Skeletal muscle tissue (tissue), 3 donors: ENCODE measurements at regions not wholly inside any gene's neighbourhood (a gene's known extent, or its start where the extent isn't known, plus 50 kb on each side); places are given as distances from the start of the nearest gene placed in this dataset.
"Not testable (repeated sequence)": the region's sequence is repeated elsewhere in the genome, so short reads cannot be mapped to it uniquely, and the experiment has no call there.

Experiments
- H3K27ac ChIP-seq: one replicate; pipeline ENCODE4 v1.7.0; 2013; ENCODE audit warnings: mild to moderate bottlenecking, low read depth, low read length, inconsistent platforms
- H3K27me3 ChIP-seq, 3 donors: one replicate each; pipeline ENCODE4 v1.7.0; 2013; ENCODE audit warnings: low read length in 3 of 3; ENCODE audit not compliant: control insufficient read depth in 3 of 3, insufficient read depth in 3 of 3
- H3K36me3 ChIP-seq, 3 donors: one replicate each; pipeline ENCODE4 v1.7.0; 2013; ENCODE audit warnings: low read length in 3 of 3; ENCODE audit not compliant: control insufficient read depth in 3 of 3, insufficient read depth in 3 of 3
- H3K4me1 ChIP-seq, 3 donors: one replicate each; pipeline ENCODE4 v1.7.0; 2013; ENCODE audit warnings: low read length in 3 of 3, mild to moderate bottlenecking in 3 of 3; ENCODE audit not compliant: control insufficient read depth in 3 of 3, insufficient read depth in 3 of 3
- H3K4me3 ChIP-seq, 3 donors: one replicate each; pipeline ENCODE4 v1.7.0; 2013; ENCODE audit warnings: low read length in 3 of 3
- H3K9ac ChIP-seq, 3 donors: one replicate each; pipeline ENCODE4 v1.7.0; 2013; ENCODE audit warnings: low read length in 3 of 3, mild to moderate bottlenecking in 3 of 3, moderate library complexity in 2 of 3, low read depth in 1 of 3
- H3K9me3 ChIP-seq, 3 donors: one replicate each; pipeline ENCODE4 v1.7.0; 2013; ENCODE audit warnings: low read length in 3 of 3; ENCODE audit not compliant: control insufficient read depth in 3 of 3
- donor health status: Osteomylitis.

DNA sequence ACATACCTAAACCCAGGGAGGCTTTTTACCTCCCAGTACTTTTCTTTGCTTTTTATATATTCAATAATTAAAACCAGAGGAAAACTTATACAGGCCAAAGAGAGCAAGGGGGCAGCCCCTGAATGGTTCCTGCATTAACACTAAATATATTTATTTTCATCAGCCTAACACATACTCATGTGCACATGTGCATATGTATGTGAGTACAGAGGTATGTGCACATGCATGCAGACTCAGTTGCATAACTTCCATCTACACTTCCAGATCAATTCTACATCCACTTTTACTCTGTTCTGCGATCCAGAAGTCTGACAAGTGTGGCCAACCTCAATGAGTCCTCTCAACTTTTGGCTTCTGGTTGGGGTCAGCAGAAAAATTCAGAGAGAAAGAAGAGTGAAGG is 794.2 kb downstream of the DHX35 start:
- no peak overlapping the region for H3K27ac ChIP-seq

DNA sequence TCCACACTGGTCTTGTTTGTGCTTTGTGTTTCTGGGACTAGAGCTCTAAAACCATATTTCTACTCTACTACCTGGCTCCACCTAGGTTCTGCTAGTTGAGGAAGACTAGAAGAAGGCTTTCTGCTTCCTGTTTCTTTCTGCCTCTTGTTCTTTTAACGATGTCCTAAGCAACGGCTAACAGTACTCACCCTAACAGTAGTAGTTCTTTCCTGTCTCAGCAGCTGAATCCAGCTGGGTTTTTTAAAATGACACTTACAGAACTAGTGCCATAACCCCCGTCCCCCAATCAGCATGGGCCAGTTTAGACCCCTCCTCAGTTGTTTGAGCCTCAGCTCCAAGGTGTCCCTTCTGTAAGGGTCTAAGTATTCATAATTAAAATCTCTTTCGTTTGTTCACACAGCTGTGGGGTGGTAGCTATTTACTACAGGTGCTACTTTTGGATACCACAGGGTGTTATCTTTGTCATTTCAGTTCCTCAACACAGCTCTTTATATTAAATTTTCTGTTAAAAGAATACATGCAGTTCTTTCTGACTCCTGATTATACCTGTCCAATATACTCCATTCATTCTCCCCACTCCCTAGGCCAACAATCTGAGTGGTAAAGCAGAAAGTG is 790.2 kb downstream of the DHX35 start:
- peaks cover 0 to 10% (median 0%) of the 10 kb centered on the region in 3 donors for H3K9me3 ChIP-seq
- H3K4me1 ChIP-seq, result no peaks in the 10 kb centered on the region
- H3K36me3 ChIP-seq, result no peaks in the 10 kb centered on the region

More for the DNA sequence above, 794.2 kb downstream of the DHX35 start:
- no peaks in the 10 kb centered on the region for H3K4me1 ChIP-seq
- no peak overlapping the region for H3K9ac ChIP-seq
- no peak overlapping the region for H3K4me3 ChIP-seq
- no peaks in the 10 kb centered on the region for H3K9me3 ChIP-seq
- no peaks in the 10 kb centered on the region for H3K36me3 ChIP-seq
- no peaks in the 10 kb centered on the region for H3K27me3 ChIP-seq

DNA sequence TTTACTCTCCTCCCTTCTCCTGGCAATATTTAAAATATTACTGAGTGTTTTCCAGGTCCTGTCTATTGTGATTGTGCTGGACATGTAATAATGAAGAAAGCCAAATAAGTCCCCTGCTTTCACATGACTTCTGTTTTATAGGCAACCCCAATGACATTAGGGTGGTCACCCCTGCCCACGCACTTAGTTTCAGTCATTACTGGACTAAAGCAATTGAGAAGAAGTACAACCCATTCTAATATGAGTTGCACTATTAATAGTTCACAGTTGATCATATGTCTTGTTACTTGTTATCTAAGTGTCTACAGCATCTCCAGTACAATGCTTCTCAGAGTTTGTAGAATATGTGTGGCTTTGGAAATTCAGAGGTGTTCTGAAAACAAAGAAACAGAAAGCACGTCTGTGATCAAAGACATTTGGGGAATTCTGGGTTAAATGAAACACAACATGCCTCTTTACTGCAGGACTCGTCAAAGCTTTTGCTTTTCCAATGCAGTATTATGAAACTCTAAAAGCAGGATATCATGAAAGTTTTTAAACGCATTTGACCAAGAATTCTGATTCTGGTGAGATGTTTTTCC is 789.5 kb downstream of the DHX35 start:
- Histone ChIP-seq H3K9me3 (peaks cover 0 to 10% (median 0%) of the 10 kb centered on the region in 3 donors), H3K4me1 (no peaks in the 10 kb centered on the region), H3K27ac (no peak overlapping the region), H3K27me3 (no peaks in the 10 kb centered on the region), H3K4me3 (no peak overlapping the region), H3K36me3 (no peaks in the 10 kb centered on the region), H3K9ac (no peak overlapping the region)

More for the DNA sequence above, 790.2 kb downstream of the DHX35 start:
- Histone ChIP-seq H3K9ac (no peak overlapping the region), H3K27ac (no peak overlapping the region), H3K4me3 (no peak overlapping the region), H3K27me3 (no peaks in the 10 kb centered on the region)

DNA sequence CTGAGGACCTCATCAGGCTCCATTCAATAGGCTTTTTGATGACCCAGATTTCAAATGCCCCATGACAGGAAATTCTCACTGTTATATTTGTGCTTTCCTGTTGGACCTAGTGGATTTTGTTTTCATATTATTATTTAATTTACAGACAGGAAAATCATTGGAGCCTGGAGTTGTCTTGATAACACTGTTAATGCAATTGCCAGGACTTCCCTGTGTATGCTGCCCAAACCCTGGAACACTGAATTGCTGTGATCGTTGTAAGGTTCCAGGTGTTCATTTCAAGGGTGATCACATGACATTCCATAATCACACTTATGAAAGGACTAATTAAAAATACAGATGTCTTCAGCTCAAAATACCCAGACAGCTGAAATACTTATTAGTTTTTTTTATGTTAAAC is 783.2 kb downstream of the DHX35 start:
- no peaks in the 10 kb centered on the region for H3K36me3 ChIP-seq
- no peaks in the 10 kb centered on the region for H3K4me1 ChIP-seq
- H3K4me3 ChIP-seq, result no peak overlapping the region
- no peaks in the 10 kb centered on the region for H3K27me3 ChIP-seq
- H3K27ac ChIP-seq, result no peak overlapping the region
- H3K9me3 ChIP-seq, result peaks cover 0 to 10% (median 0%) of the 10 kb centered on the region in 3 donors
- H3K9ac ChIP-seq, result no peak overlapping the region

DNA sequence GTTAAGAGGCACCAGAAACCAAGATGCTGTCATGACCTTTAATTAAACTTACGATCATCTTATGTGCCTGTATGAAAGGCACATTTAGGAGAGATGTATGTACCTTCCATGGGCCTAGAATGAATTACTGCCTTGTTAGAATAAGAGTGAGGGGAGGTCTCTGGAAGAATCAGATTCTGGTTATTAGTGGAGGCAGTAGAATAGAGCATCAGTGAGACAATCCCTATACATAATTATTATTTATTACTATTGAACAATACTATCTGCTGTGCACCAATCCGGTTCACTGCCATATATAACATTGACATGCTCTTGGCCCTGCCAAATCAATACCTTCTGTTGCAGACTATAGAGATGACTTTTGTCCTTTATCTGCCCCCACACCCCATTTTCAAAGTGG is 776.5 kb downstream of the DHX35 start:
- Histone ChIP-seq H3K9me3 (no peaks in the 10 kb centered on the region), H3K27ac (no peak overlapping the region), H3K27me3 (no peaks in the 10 kb centered on the region), H3K4me3 (no peak overlapping the region), H3K36me3 (no peaks in the 10 kb centered on the region), H3K9ac (no peak overlapping the region), H3K4me1 (no peaks in the 10 kb centered on the region)

DNA sequence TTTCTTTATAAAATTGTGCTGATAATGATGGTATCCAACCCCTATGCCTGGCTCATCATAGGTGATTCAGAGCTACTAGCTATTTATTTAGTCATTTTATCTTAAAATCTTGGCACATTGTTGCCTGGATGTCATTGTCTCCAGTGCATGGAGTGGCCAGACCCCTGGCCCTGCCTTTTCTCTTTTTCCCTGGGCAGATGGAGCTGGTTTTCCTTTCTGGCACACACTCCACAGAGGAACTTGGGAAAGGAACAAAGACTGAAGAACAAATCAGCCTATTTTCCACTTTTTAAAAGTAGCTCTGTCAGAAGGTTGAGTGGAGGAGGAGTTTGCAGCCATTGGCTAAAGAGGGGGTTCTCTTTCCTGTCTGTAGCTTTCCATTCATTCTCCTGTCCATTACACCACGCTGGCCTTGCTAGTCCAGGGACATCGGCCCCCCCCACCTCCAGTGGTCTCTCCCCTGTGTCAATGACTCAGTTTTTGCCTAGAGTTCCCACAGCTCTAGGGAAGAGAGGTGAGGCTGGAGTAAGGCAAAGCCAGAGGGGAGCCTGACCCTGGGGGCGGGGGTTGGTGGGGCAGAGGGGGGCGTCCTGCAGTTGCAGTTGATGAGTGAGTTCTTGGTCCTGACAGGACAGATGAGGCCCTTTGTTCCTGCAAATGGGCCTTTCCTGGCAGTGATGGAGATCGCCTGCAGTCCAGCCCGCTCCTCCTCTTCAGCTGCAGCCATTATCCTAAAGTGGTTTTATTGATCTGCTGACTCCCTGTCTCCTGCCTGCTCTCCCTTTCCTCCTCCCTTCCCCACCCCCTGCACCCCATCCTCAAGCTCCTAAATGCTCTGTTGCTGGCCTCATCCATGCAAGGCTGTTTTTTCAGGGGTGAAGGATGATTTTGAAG is 774.5 kb downstream of the DHX35 start:
- Histone ChIP-seq H3K36me3 (no peaks in the 10 kb centered on the region), H3K9ac (no peak overlapping the region), H3K9me3 (peaks cover 0 to 5% (median 0%) of the 10 kb centered on the region in 3 donors), H3K27me3 (no peaks in the 10 kb centered on the region), H3K4me1 (no peaks in the 10 kb centered on the region), H3K4me3 (no peak overlapping the region), H3K27ac (no peak overlapping the region)

DNA sequence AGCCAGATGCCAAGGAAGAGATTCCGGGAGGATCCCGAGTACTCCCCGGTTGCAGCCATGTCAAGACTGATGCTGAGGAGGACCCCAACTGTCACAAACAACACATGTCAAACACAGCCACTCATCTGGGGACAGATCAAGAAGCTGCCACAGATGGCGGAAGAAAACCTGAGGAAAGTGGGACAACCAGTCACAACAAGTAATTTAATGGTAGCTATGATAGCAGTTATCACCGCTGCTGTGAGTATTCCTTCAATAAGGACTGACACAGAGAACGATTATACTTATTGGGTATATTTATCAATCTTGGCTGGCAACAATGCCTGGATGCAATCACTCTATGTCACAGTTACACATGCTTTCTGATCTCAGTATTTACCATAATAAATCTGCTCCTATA is 763.4 kb downstream of the DHX35 start:
- not testable (repeated sequence) for H3K4me1 ChIP-seq

DNA sequence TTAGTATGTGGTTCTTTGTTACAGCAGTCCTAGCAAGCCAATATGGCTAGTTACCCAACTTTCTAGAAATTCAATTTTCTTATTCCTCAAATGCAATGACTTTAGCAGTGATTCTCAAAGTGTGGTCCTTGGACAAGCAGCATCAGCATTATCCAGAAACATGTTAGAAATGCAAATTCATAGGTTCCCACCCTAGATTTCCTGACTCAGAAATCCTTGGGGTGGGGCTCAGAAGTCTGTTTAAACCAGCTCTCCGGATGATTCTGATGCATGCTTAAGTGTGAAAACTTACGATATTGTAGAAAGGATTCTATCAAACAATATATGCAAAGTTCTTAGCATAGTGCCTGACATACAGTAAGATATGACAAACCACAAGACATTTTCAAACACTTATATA is 757.1 kb downstream of the DHX35 start:
- Histone ChIP-seq H3K9me3 (no peaks in the 10 kb centered on the region), H3K4me1 (no peaks in the 10 kb centered on the region), H3K9ac (no peak overlapping the region), H3K27me3 (no peaks in the 10 kb centered on the region), H3K27ac (no peak overlapping the region), H3K4me3 (no peak overlapping the region), H3K36me3 (no peaks in the 10 kb centered on the region)

More for the DNA sequence above, 763.4 kb downstream of the DHX35 start:
- not testable (repeated sequence) for H3K27me3 ChIP-seq, H3K27ac ChIP-seq, H3K9me3 ChIP-seq, H3K4me3 ChIP-seq, H3K9ac ChIP-seq, H3K36me3 ChIP-seq

DNA sequence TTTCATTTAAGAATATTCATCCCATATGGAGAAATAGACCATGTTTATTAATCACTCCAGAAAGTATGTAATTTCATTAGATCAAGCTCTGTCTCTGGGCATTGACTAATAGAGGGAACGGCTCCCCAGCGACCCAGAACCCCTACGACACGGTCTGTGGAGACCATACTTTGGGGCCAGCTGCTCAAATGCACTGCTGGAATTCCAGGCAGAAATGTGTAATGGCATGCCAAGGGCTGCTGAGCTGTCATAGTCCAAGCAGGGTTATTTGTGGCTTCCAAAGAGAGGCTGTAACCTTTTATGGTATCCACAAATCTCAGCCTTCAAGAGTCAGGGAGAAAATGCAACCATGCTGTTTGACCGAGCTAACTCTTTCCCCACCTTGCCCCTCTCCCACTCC is 755.8 kb downstream of the DHX35 start:
- Histone ChIP-seq H3K27ac (no peak overlapping the region), H3K4me1 (no peaks in the 10 kb centered on the region), H3K9me3 (no peaks in the 10 kb centered on the region), H3K36me3 (no peaks in the 10 kb centered on the region), H3K9ac (no peak overlapping the region), H3K27me3 (no peaks in the 10 kb centered on the region), H3K4me3 (no peak overlapping the region)

DNA sequence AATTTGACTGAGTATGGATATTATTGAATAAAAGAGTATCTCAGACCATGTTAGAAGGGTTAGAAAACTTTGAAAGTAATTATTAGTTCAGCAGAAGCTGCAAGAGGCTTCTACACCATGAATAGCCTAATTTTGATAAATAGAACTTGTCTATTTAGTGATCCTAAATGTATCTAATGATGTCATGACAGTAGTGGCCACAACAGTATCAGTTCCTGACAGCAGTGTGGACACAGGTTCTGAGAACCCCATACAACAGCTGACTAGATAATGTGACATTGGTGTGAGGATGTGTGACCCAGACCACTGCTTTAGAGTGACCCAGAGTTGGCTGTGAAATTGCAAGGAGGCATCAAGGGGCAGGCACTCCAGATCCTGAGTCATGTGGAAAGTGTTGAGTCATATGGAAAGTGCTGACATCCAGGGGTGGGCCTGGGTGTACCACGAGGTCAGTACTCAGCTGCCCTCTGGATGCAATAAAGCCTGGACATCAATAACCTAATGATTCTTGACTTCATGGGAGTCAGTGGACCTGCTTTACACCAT is 754.7 kb downstream of the DHX35 start:
- H3K27ac ChIP-seq, result no peak overlapping the region
- no peaks in the 10 kb centered on the region for H3K4me1 ChIP-seq
- H3K27me3 ChIP-seq, result no peaks in the 10 kb centered on the region
- no peaks in the 10 kb centered on the region for H3K9me3 ChIP-seq
- H3K36me3 ChIP-seq, result no peaks in the 10 kb centered on the region
- H3K4me3 ChIP-seq, result no peak overlapping the region
- H3K9ac ChIP-seq, result no peak overlapping the region
